Neuronal stem cell (in vitro differentiated cells): ENCODE measurements at regions not wholly inside any gene's neighbourhood (a gene's known extent, or its start where the extent isn't known, plus 50 kb on each side); places are given as distances from the start of the nearest gene placed in this dataset.
A peak's percentile ranks its signal among the peaks of the same experiment; 100 is the strongest.

Experiments
- DNase-seq: peaks from one replicate; pipeline ENCODE4 v3.0.0-alpha.2; 2013; ENCODE audit warnings: low spot score
- H2AFZ ChIP-seq: one replicate; pipeline ENCODE4 v1.6.1; 2013; ENCODE audit warnings: mild to moderate bottlenecking, low read length, inconsistent platforms
- H2AK5ac ChIP-seq: 2 replicates; pipeline ENCODE4 v1.6.1; 2013; ENCODE audit warnings: low read depth, mild to moderate bottlenecking, inconsistent platforms, low read length, moderate library complexity, mixed read lengths
- H2BK120ac ChIP-seq: 2 replicates; pipeline ENCODE4 v1.6.1; 2013; ENCODE audit warnings: low read depth, mild to moderate bottlenecking, inconsistent platforms, low read length, moderate library complexity, mixed read lengths
- H2BK12ac ChIP-seq: one replicate; pipeline ENCODE4 v1.6.1; 2013; ENCODE audit warnings: low read length, inconsistent platforms
- H2BK15ac ChIP-seq: 2 replicates; pipeline ENCODE4 v1.6.1; 2013; ENCODE audit warnings: mild to moderate bottlenecking, low read length, inconsistent platforms, mixed read lengths
- H2BK5ac ChIP-seq: one replicate; pipeline ENCODE4 v1.6.1; 2013; ENCODE audit warnings: inconsistent platforms, mild to moderate bottlenecking, low read length, moderate library complexity
- H3K14ac ChIP-seq: one replicate; pipeline ENCODE4 v1.6.1; 2013; ENCODE audit warnings: low read length, inconsistent platforms
- H3K18ac ChIP-seq: 2 replicates; pipeline ENCODE4 v1.6.1; 2013; ENCODE audit warnings: low read length, inconsistent platforms
- H3K23ac ChIP-seq: 2 replicates; pipeline ENCODE4 v1.6.1; 2013; ENCODE audit warnings: low read depth, mild to moderate bottlenecking, mixed read lengths, low read length, inconsistent platforms; ENCODE audit not compliant: poor library complexity
- H3K27ac ChIP-seq: replicated peaks from 3 replicates; pipeline ENCODE4 v1.5.1; 2013; ENCODE audit warnings: low read length, inconsistent platforms
- H3K27me3 ChIP-seq, 3 experiments: 2 replicates each; pipeline ENCODE4 v1.6.1; 2013; ENCODE audit warnings: low read length in 3 of 3, mild to moderate bottlenecking in 2 of 3, inconsistent platforms in 1 of 3, low read depth in 1 of 3, mixed read lengths in 1 of 3, moderate library complexity in 1 of 3; ENCODE audit not compliant: control insufficient read depth in 3 of 3, insufficient read depth in 3 of 3
- H3K36me3 ChIP-seq, 2 donors: replicated peaks in 1 of 2; 2 replicates each; pipeline ENCODE4 v1.6.1; 2013; ENCODE audit warnings: low read length in 2 of 2; ENCODE audit not compliant: control insufficient read depth in 2 of 2, insufficient read depth in 2 of 2
- H3K4ac ChIP-seq: 2 replicates; pipeline ENCODE4 v1.6.1; 2013; ENCODE audit warnings: inconsistent platforms, mild to moderate bottlenecking, low read length, moderate library complexity
- H3K4me1 ChIP-seq, 2 donors: 1 replicate in 1 of 2; 2 replicates in 1 of 2; pipeline ENCODE4 v1.6.1; 2013; ENCODE audit warnings: low read length in 2 of 2, low read depth in 1 of 2; ENCODE audit not compliant: control insufficient read depth in 2 of 2, insufficient read depth in 1 of 2
- H3K4me2 ChIP-seq: one replicate; pipeline ENCODE4 v1.6.1; 2013; ENCODE audit warnings: mild to moderate bottlenecking, low read length, inconsistent platforms; ENCODE audit not compliant: insufficient read depth, poor library complexity, severe bottlenecking
- H3K4me3 ChIP-seq, 2 donors: 2 replicates each; pipeline ENCODE4 v1.5.1; 2013; ENCODE audit warnings: low read length in 2 of 2, mild to moderate bottlenecking in 2 of 2, inconsistent platforms in 1 of 2, moderate library complexity in 1 of 2
- H3K79me1 ChIP-seq: one replicate; pipeline ENCODE4 v1.6.1; 2013; ENCODE audit warnings: low read depth, mild to moderate bottlenecking, inconsistent platforms, low read length, moderate library complexity
- H3K9ac ChIP-seq: one replicate; pipeline ENCODE4 v1.6.1; 2013; ENCODE audit warnings: mild to moderate bottlenecking, low read depth, low read length, inconsistent platforms; ENCODE audit not compliant: poor library complexity
- H3K9me3 ChIP-seq, 2 donors: replicated peaks in 1 of 2; 2 replicates each; pipeline versions ENCODE3 to v1.6.1; 2013; ENCODE audit warnings: low read length in 2 of 2, mild to moderate bottlenecking in 2 of 2, inconsistent platforms in 1 of 2, low read depth in 1 of 2, mixed read lengths in 1 of 2, moderate library complexity in 1 of 2; ENCODE audit not compliant: control insufficient read depth in 2 of 2, insufficient read depth in 1 of 2
- H4K8ac ChIP-seq: one replicate; pipeline ENCODE4 v1.6.1; 2013; ENCODE audit warnings: low read depth, mild to moderate bottlenecking, inconsistent platforms, low read length, moderate library complexity
- H4K91ac ChIP-seq: one replicate; pipeline ENCODE4 v1.6.1; 2013; ENCODE audit warnings: low read length, low read depth, mild to moderate bottlenecking, inconsistent platforms; ENCODE audit not compliant: poor library complexity
- WGBS, 2 donors: extraction: QIAGEN DNeasy Blood & Tissue Kit; methylation state at CpG; one replicate each; pipeline ENCODE4 v1.1.7; 2013; ENCODE audit warnings: missing lambda C conversion rate in 2 of 2, mixed read lengths in 1 of 2; ENCODE audit not compliant: insufficient read length in 2 of 2, insufficient replicate concordance in 1 of 2; ENCODE audit errors: extremely low coverage in 2 of 2; 5-methylcytosine and 5-hydroxymethylcytosine counted together

GRCh38 chr3:184648636-184649035, 63.2 kb downstream of the MAGEF1 start:
- no peak overlapping the region for H3K27ac ChIP-seq
- no CpG with 5 or more reads among the region's 10 CpGs for WGBS, 2 donors
- H3K4ac ChIP-seq, result no peak overlapping the region
- no peak overlapping the region for H4K91ac ChIP-seq
- H3K79me1 ChIP-seq, result no peaks in the 10 kb centered on the region
- H3K27me3 ChIP-seq, result peaks cover 0 to 3% (median 0%) of the 10 kb centered on the region in 3 experiments
- H2BK120ac ChIP-seq, result no peak overlapping the region
- H2BK12ac ChIP-seq, result no peak overlapping the region
- DNase-seq, result no peak
- no peak overlapping the region for H4K8ac ChIP-seq
- no peak overlapping the region for H3K4me2 ChIP-seq
- H3K9me3 ChIP-seq, result no peaks in the 10 kb centered on the region
- peak overlapping the region; percentile 66 for H2BK15ac ChIP-seq
- no peak overlapping the region for H3K9ac ChIP-seq
- H2BK5ac ChIP-seq, result no peak overlapping the region
- H3K4me1 ChIP-seq, result peaks cover 0 to 6% of the 10 kb centered on the region in 2 donors
- peak overlapping the region; percentile 74 for H3K18ac ChIP-seq
- no peak overlapping the region for H3K14ac ChIP-seq
- H3K23ac ChIP-seq, result no peak overlapping the region
- H2AFZ ChIP-seq, result peak overlapping the region; percentile 69
- H3K4me3 ChIP-seq, result no peak overlapping the region
- H2AK5ac ChIP-seq, result peak overlapping the region; percentile 43
- no peaks in the 10 kb centered on the region for H3K36me3 ChIP-seq

- no CpG with 5 or more reads among the region's 7 CpGs for WGBS, 2 donors
- H3K23ac ChIP-seq, result no peak overlapping the region
- no peak overlapping the region for H4K8ac ChIP-seq
- H2BK5ac ChIP-seq, result no peak overlapping the region
- H2BK12ac ChIP-seq, result no peak overlapping the region
- H3K9me3 ChIP-seq, result no peaks in the 10 kb centered on the region
- no peak overlapping the region for H2BK120ac ChIP-seq
- no peak overlapping the region for H3K27ac ChIP-seq
- no peak overlapping the region for H3K4me3 ChIP-seq
- H2BK15ac ChIP-seq, result peak overlapping the region; percentile 65
- H3K4me2 ChIP-seq, result no peak overlapping the region
- H4K91ac ChIP-seq, result no peak overlapping the region
- DNase-seq, result no peak
- H3K36me3 ChIP-seq, result no peaks in the 10 kb centered on the region
- no peak overlapping the region for H2AK5ac ChIP-seq
- H3K27me3 ChIP-seq, result peaks cover 0 to 3% (median 0%) of the 10 kb centered on the region in 3 experiments
- H3K14ac ChIP-seq, result no peak overlapping the region
- no peak overlapping the region for H3K4ac ChIP-seq
- peak overlapping the region; percentile 74 for H3K18ac ChIP-seq
- H3K4me1 ChIP-seq, result peaks cover 3 to 10% of the 10 kb centered on the region in 2 donors
- no peaks in the 10 kb centered on the region for H3K79me1 ChIP-seq
- H2AFZ ChIP-seq, result no peak overlapping the region
- H3K9ac ChIP-seq, result no peak overlapping the region
Measured at GRCh38 chr3:184647405-184647936, 64.4 kb downstream of the MAGEF1 start.

- DNase-seq, result no peak
- Histone ChIP-seq H3K18ac (no peak overlapping the region), H3K4me1 (peaks cover 3 to 10% of the 10 kb centered on the region in 2 donors), H2BK120ac (no peak overlapping the region), H3K9ac (no peak overlapping the region), H2AFZ (no peak overlapping the region), H2BK12ac (no peak overlapping the region), H4K91ac (no peak overlapping the region), H3K23ac (no peak overlapping the region), H3K27ac (no peak overlapping the region), H4K8ac (no peak overlapping the region), H3K27me3 (peaks cover 0 to 3% (median 0%) of the 10 kb centered on the region in 3 experiments), H2BK15ac (no peak overlapping the region), H3K14ac (no peak overlapping the region), H2BK5ac (no peak overlapping the region), H3K9me3 (no peaks in the 10 kb centered on the region), H3K4me2 (no peak overlapping the region), H2AK5ac (no peak overlapping the region), H3K79me1 (no peaks in the 10 kb centered on the region), H3K36me3 (no peaks in the 10 kb centered on the region), H3K4me3 (no peak overlapping the region), H3K4ac (no peak overlapping the region)
- WGBS, 2 donors, result no CpG with 5 or more reads among the region's 3 CpGs
Measured at GRCh38 chr3:184645336-184645735, 66.5 kb downstream of the MAGEF1 start.

- peak overlapping the region; percentile 79 for H3K18ac ChIP-seq
- H2AFZ ChIP-seq, result peak overlapping the region; percentile 11
- H3K9ac ChIP-seq, result no peak overlapping the region
- H2AK5ac ChIP-seq, result peak overlapping the region; percentile 49
- H2BK12ac ChIP-seq, result no peak overlapping the region
- peak overlapping the region; percentile 27 for H3K23ac ChIP-seq
- H2BK5ac ChIP-seq, result peak overlapping the region; percentile 58
- H3K27me3 ChIP-seq, result peaks cover 0 to 3% (median 0%) of the 10 kb centered on the region in 3 experiments
- H2BK15ac ChIP-seq, result peak overlapping the region; percentile 93
- no peak for DNase-seq
- no peaks in the 10 kb centered on the region for H3K36me3 ChIP-seq
- no peaks in the 10 kb centered on the region for H3K79me1 ChIP-seq
- H3K4me3 ChIP-seq, result no peak overlapping the region
- no peak overlapping the region for H3K27ac ChIP-seq
- H3K9me3 ChIP-seq, result no peaks in the 10 kb centered on the region
- no peak overlapping the region for H3K14ac ChIP-seq
- WGBS, 2 donors, result no CpG with 5 or more reads among the region's 6 CpGs
- peaks cover 3 to 8% of the 10 kb centered on the region in 2 donors for H3K4me1 ChIP-seq
- no peak overlapping the region for H3K4ac ChIP-seq
- H2BK120ac ChIP-seq, result peak overlapping the region; percentile 19
- no peak overlapping the region for H4K91ac ChIP-seq
- H3K4me2 ChIP-seq, result no peak overlapping the region
- H4K8ac ChIP-seq, result no peak overlapping the region
Measured at GRCh38 chr3:184643442-184643841, 68.4 kb downstream of the MAGEF1 start.
